HG03460 (cell line): ENCODE measurements at regions not wholly inside any gene's neighbourhood (a gene's known extent, or its start where the extent isn't known, plus 50 kb on each side); places are given as distances from the start of the nearest gene placed in this dataset.

Experiments used
- ATAC-seq: cut with Tn5 transposase; IDR thresholded peaks from one replicate; pipeline ENCODE4 v1.9.1; 2021; ENCODE audit not compliant: unreplicated experiment

GRCh38 chr2:104433657-104434056 is 420.3 kb upstream of the POU3F3 start:
- ATAC-seq, result no peak

GRCh38 chr2:104434318-104434792 is 419.6 kb upstream of the POU3F3 start:
- peak; percentile 74 for ATAC-seq

GRCh38 chr2:104434966-104435365 is 418.9 kb upstream of the POU3F3 start:
- no peak for ATAC-seq

GRCh38 chr2:104438481-104438880 is 415.4 kb upstream of the POU3F3 start:
- ATAC-seq, result no peak

GRCh38 chr2:104443145-104443544 is 410.8 kb upstream of the POU3F3 start:
- no peak for ATAC-seq

- no peak for ATAC-seq
These were observed 409.5 kb upstream of the POU3F3 start for GRCh38 chr2:104444392-104444791.

GRCh38 chr2:104444889-104445288 is 409.0 kb upstream of the POU3F3 start:
- ATAC-seq, result no peak

- no peak for ATAC-seq
These were observed 406.0 kb upstream of the POU3F3 start for GRCh38 chr2:104447831-104448434.

GRCh38 chr2:104448661-104449440 is 405.1 kb upstream of the POU3F3 start:
- no peak for ATAC-seq

GRCh38 chr2:104452558-104452957 is 401.4 kb upstream of the POU3F3 start:
- ATAC-seq, result no peak

GRCh38 chr2:104462731-104463130 is 391.2 kb upstream of the POU3F3 start:
- no peak for ATAC-seq

- no peak for ATAC-seq
These were observed 387.9 kb upstream of the POU3F3 start for GRCh38 chr2:104465981-104466380.

GRCh38 chr2:104468846-104469245 is 385.1 kb upstream of the POU3F3 start:
- ATAC-seq, result no peak

GRCh38 chr2:104472076-104472475 is 381.8 kb upstream of the POU3F3 start:
- ATAC-seq, result no peak

GRCh38 chr2:104473546-104473945 is 380.4 kb upstream of the POU3F3 start:
- ATAC-seq, result no peak

- ATAC-seq, result no peak
These were observed 379.2 kb upstream of the POU3F3 start for GRCh38 chr2:104474716-104475115.

- ATAC-seq, result no peak
These were observed 377.8 kb upstream of the POU3F3 start for GRCh38 chr2:104476075-104476474.

- ATAC-seq, result no peak
These were observed 377.3 kb upstream of the POU3F3 start for GRCh38 chr2:104476563-104476988.

GRCh38 chr2:104481341-104481740 is 372.6 kb upstream of the POU3F3 start:
- no peak for ATAC-seq

GRCh38 chr2:104487366-104487765 is 366.5 kb upstream of the POU3F3 start:
- ATAC-seq, result no peak

- no peak for ATAC-seq
These were observed 360.2 kb upstream of the POU3F3 start for GRCh38 chr2:104493698-104494097.

- ATAC-seq, result no peak
These were observed 352.6 kb upstream of the POU3F3 start for GRCh38 chr2:104501342-104501741.
